C4-2B (cell line): ENCODE measurements at regions not wholly inside any gene's neighbourhood (a gene's known extent, or its start where the extent isn't known, plus 50 kb on each side); places are given as distances from the start of the nearest gene placed in this dataset.

ENCODE experiments used
- ZFX ChIP-seq: fragments of 450-650 bp; IDR thresholded peaks from 2 replicates; pipeline ENCODE4 v1.6.1; 2017
- TF ChIP-seq, protein P1 (sequence below): fragments of 450-650 bp; conservative IDR thresholded peaks from 2 replicates; pipeline ENCODE4 v1.5.1; 2017; ENCODE audit warnings: mild to moderate bottlenecking

DNA sequence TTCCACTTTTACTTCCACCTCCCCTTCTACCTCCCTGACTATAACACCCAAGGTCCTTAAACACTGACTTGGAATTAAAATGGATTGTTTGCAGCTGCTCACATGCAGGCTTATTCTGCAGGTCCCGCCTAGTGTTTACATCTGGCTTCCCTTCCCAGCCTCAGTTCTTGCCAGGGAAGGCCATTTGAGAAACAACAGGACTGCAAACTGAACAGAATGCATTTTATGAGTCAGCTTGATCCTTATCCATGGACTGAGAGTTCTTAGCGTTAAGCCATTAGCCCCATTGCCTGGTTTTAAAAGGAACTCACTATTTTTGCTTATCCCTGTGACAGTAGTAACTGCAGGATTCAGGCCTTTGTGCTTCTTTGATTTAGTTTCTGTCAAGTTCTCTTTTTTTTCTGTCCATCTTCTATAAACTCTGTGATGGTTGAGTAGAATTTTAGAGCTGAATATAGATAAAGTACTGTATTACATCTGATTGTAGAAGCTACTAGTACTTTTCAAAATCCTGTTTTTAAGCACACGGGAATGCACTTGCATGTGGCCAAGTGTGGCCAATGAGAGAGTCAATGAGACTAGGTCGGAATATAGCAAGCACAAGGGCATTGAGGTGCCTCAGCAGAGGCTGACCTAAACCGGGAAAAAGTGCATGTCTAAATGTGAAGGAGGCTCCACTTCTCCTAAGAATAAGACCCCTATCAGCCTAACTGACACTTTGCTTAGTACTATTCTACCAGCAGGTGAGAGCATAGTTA is 106.4 kb downstream of the TUSC7 start:
- TF ChIP-seq, protein P1, sequence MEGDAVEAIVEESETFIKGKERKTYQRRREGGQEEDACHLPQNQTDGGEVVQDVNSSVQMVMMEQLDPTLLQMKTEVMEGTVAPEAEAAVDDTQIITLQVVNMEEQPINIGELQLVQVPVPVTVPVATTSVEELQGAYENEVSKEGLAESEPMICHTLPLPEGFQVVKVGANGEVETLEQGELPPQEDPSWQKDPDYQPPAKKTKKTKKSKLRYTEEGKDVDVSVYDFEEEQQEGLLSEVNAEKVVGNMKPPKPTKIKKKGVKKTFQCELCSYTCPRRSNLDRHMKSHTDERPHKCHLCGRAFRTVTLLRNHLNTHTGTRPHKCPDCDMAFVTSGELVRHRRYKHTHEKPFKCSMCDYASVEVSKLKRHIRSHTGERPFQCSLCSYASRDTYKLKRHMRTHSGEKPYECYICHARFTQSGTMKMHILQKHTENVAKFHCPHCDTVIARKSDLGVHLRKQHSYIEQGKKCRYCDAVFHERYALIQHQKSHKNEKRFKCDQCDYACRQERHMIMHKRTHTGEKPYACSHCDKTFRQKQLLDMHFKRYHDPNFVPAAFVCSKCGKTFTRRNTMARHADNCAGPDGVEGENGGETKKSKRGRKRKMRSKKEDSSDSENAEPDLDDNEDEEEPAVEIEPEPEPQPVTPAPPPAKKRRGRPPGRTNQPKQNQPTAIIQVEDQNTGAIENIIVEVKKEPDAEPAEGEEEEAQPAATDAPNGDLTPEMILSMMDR: no peak
- no peak for TF ChIP-seq ZFX
